Heart left ventricle (tissue), 13 donors: ENCODE measurements at regions not wholly inside any gene's neighbourhood (a gene's known extent, or its start where the extent isn't known, plus 50 kb on each side); places are given as distances from the start of the nearest gene placed in this dataset.

Source experiments
- POLR2A ChIP-seq, 2 donors: fragments of 450-650 bp; IDR thresholded peaks; one replicate each; pipeline ENCODE4 v1.6.1; 2017; ENCODE audit warnings: antibody characterized with exemption in 2 of 2, mild to moderate bottlenecking in 2 of 2, moderate library complexity in 2 of 2
- TF ChIP-seq, protein P1 (sequence below), 12 donors: fragments of 200-600 bp; sonication (generic) in 4 of 12; IDR thresholded peaks; one replicate each; pipeline versions ENCODE4 v1.5.0 to v1.8.0; 2018 to 2022; ENCODE audit warnings: antibody characterized with exemption in 12 of 12, mild to moderate bottlenecking in 5 of 12
- donor health status: ischemic (EF 13 %, LVEDD 7.1; RV severe dilation, severe dysfunction).
- donor health status: DM: no; HTN: yes; CAD: no.
- donor health status: DM: no; HTN: no; CAD: no.
- donor health status: ischemic (EF 25% LVEDD 6.9; RV normal size, moderate dysfunction).
- donor health status: ischemic (EF 25% LVEDD 5.7; RV mildly dilated, moderate dysfunction).
- donor health status: ischemic (EF 35%, LVEDD 5.7; RV mildly dilated, moderate dysfunction).
- donor health status: nonischemic (EF 11% LVEDD 7.7; RV severe dilation, severe dysfunction).
- donor health status: DM: yes; HTN: yes; CAD: no.
- donor health status: PGD.
- donor health status: ischemic (EF 29% LVEDD 5.4; RV normal size, mild dysfunction).
- donor health status: nonischemic (EF 23%, LVEDD 6.1; RV moderate dilation, normal function).

DNA sequence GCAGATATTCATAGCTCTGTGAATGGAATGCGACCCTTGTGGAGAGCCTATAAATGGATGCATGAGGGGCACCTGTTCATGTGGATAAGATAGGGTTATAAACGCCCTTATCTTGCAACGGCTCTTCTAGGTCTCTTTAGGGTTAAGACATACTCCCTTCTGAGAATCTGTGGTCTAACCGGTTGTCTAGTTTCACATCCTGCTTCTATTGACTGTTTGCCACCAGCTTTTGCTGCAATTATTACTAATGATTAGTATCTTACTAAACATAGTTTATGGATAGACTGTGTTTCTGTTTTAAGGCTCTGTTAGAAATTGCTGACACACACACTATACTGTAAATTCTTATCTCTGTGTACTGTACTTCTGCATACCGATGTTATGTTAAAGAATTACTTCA, 198.9 kb upstream of the CYLC2 start:
- TF ChIP-seq, protein P1, sequence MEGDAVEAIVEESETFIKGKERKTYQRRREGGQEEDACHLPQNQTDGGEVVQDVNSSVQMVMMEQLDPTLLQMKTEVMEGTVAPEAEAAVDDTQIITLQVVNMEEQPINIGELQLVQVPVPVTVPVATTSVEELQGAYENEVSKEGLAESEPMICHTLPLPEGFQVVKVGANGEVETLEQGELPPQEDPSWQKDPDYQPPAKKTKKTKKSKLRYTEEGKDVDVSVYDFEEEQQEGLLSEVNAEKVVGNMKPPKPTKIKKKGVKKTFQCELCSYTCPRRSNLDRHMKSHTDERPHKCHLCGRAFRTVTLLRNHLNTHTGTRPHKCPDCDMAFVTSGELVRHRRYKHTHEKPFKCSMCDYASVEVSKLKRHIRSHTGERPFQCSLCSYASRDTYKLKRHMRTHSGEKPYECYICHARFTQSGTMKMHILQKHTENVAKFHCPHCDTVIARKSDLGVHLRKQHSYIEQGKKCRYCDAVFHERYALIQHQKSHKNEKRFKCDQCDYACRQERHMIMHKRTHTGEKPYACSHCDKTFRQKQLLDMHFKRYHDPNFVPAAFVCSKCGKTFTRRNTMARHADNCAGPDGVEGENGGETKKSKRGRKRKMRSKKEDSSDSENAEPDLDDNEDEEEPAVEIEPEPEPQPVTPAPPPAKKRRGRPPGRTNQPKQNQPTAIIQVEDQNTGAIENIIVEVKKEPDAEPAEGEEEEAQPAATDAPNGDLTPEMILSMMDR (IDR thresholded peaks at IDR 0.05): no peak
- no peak for TF ChIP-seq POLR2A (IDR thresholded peaks at IDR 0.05)
